HCT116 (cell line): ENCODE measurements at regions not wholly inside any gene's neighbourhood (a gene's known extent, or its start where the extent isn't known, plus 50 kb on each side); places are given as distances from the start of the nearest gene placed in this dataset.

Experiments
- CBX3 ChIP-seq: IDR thresholded peaks from 2 replicates; pipeline ENCODE4 v1.6.1; 2012; ENCODE audit warnings: low read depth
- CTCF ChIP-seq, 3 experiments: fragments of 200-600 bp in 1 of 3; sonication (generic) in 1 of 3; IDR thresholded peaks in 2 of 3; conservative IDR thresholded peaks in 1 of 3; 2 replicates each; pipeline ENCODE4 v1.5.1; 2012 to 2017; ENCODE audit warnings: low read depth in 2 of 3, low read length in 2 of 3, antibody characterized with exemption in 1 of 3, borderline replicate concordance in 1 of 3, control low read depth in 1 of 3, mild to moderate bottlenecking in 1 of 3, mixed read lengths in 1 of 3, mixed run types in 1 of 3, moderate library complexity in 1 of 3; ENCODE audit not compliant: insufficient read depth in 1 of 3
- ELF1 ChIP-seq: IDR thresholded peaks from 2 replicates; pipeline ENCODE4 v1.6.1; 2012; ENCODE audit warnings: low read depth, borderline replicate concordance
- EZH2 ChIP-seq: fragments of 200-600 bp; sonication (generic); IDR thresholded peaks from 2 replicates; pipeline ENCODE4 v1.6.1; 2017; ENCODE audit warnings: antibody characterized with exemption, mixed run types
- JUND ChIP-seq: IDR thresholded peaks from 2 replicates; pipeline ENCODE4 v1.6.1; 2012
- POLR2A ChIP-seq: IDR thresholded peaks from 2 replicates; pipeline ENCODE4 v1.7.0; 2011; ENCODE audit warnings: borderline replicate concordance; ENCODE audit not compliant: insufficient read depth, insufficient read length; ENCODE audit errors: extremely low read depth
- POLR2AphosphoS5 ChIP-seq: IDR thresholded peaks from 2 replicates; pipeline ENCODE4 v1.6.1; 2011; ENCODE audit warnings: mild to moderate bottlenecking, low read depth, low read length, moderate library complexity
- RAD21 ChIP-seq: IDR thresholded peaks from 2 replicates; pipeline ENCODE4 v1.6.1; 2012; ENCODE audit warnings: low read depth, mild to moderate bottlenecking
- REST ChIP-seq: IDR thresholded peaks from 2 replicates; pipeline ENCODE4 v1.6.1; 2012; ENCODE audit warnings: low read depth
- SIN3A ChIP-seq: IDR thresholded peaks from 2 replicates; pipeline ENCODE4 v1.6.1; 2012; ENCODE audit warnings: low read depth
- TCF7L2 ChIP-seq: IDR thresholded peaks from 2 replicates; pipeline ENCODE4 v1.7.0; 2011; ENCODE audit warnings: borderline replicate concordance, inconsistent platforms; ENCODE audit not compliant: insufficient read depth, insufficient read length; ENCODE audit errors: extremely low read depth
- ZNF274 ChIP-seq: fragments of 200-500 bp; sonication (Bioruptor generic); IDR thresholded peaks from 2 replicates; pipeline ENCODE4 v1.6.1; 2014; ENCODE audit warnings: mild to moderate bottlenecking, low read depth, low read length, inconsistent platforms

DNA sequence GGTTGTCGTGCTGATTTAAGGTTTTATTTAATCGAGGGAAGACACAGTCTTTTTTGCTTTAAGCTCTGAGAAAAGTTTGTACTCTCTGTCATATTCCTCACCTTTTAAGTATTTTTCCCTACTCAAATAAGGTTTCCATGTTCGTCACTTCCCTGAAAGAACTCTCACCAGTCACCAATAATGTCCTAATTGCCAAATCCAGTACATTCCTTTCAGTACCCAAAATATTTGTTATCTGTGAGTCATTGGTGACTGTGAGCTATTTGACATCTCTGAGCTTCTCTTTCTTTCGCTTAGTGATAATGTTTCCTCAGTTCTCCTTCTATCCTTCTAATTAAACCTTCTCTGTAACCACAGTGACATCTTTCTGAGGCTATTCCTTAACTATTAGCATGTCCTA is 874.2 kb upstream of the ADGRL2 start:
- TF ChIP-seq REST (no peak), CTCF (IDR thresholded peaks at IDR 0.05 in 2 of 3, conservative IDR thresholded peaks at IDR 0.05 in 1 of 3; ENCODE audit: borderline replicate concordance in 1 of 3, insufficient read depth in 1 of 3, low read depth in 2 of 3, low read length in 2 of 3) (no peak), POLR2A (no peak), EZH2 (no peak), RAD21 (no peak), ELF1 (no peak), POLR2AphosphoS5 (no peak), TCF7L2 (no peak), ZNF274 (no peak), JUND (no peak), SIN3A (no peak), CBX3 (no peak)
